IMR-90 (cell line): ENCODE measurements at regions not wholly inside any gene's neighbourhood (a gene's known extent, or its start where the extent isn't known, plus 50 kb on each side); places are given as distances from the start of the nearest gene placed in this dataset.

Source experiments
- CTCF ChIP-seq: conservative IDR thresholded peaks from 2 replicates; pipeline ENCODE4 v1.5.1; 2012; ENCODE audit warnings: mild to moderate bottlenecking, low read depth, low read length, improper control_type of control experiment
- NFE2L2 ChIP-seq: fragments of 150-350 bp; IDR thresholded peaks from 2 replicates; pipeline ENCODE4 v1.6.1; 2016; ENCODE audit warnings: low read depth, mild to moderate bottlenecking, low read length
- POLR2A ChIP-seq: IDR thresholded peaks from 2 replicates; pipeline ENCODE4 v1.6.1; 2012; ENCODE audit warnings: mild to moderate bottlenecking, low read depth, low read length
- USF2 ChIP-seq: fragments of 150-350 bp; IDR thresholded peaks from 2 replicates; pipeline ENCODE4 v1.6.1; 2017; ENCODE audit warnings: mild to moderate bottlenecking, antibody characterized with exemption, low read length, low read depth

- TF ChIP-seq POLR2A (no peak), CTCF (no peak), NFE2L2 (no peak), USF2 (no peak)
Observed at GRCh38 chr3:144403040-144403457, 431.4 kb downstream of the DIPK2A start.
